GM19239 (cell line): ENCODE measurements at regions not wholly inside any gene's neighbourhood (a gene's known extent, or its start where the extent isn't known, plus 50 kb on each side); places are given as distances from the start of the nearest gene placed in this dataset.
"Not testable (repeated sequence)": the region's sequence is repeated elsewhere in the genome, so short reads cannot be mapped to it uniquely, and the experiment has no call there.

ENCODE experiments used
- DNase-seq: peaks from one replicate; pipeline ENCODE4 v3.0.0; 2011; ENCODE audit warnings: low spot score; ENCODE audit not compliant: insufficient read length
- FAIRE-seq: peaks from 2 replicates; lab custom pipeline; 2011; peaks lifted over from hg19 to GRCh38; lab: Jason Lieb, UNC

GRCh38 chr1:189977184-189977583 is 500.5 kb downstream of the BRINP3 start:
- DNase-seq = no peak
- no peak for FAIRE-seq

GRCh38 chr1:189983166-189983890 is 494.3 kb downstream of the BRINP3 start:
- no peak for FAIRE-seq
- no peak for DNase-seq

GRCh38 chr1:189986516-189986915 is 491.1 kb downstream of the BRINP3 start:
- FAIRE-seq (no peak), DNase-seq (no peak)

GRCh38 chr1:189987509-189987908 is 490.2 kb downstream of the BRINP3 start:
- DNase-seq (no peak), FAIRE-seq (no peak)

- FAIRE-seq = no peak
- no peak for DNase-seq
Measured at GRCh38 chr1:189992856-189993255, 484.8 kb downstream of the BRINP3 start.

- FAIRE-seq = no peak
- no peak for DNase-seq
Measured at GRCh38 chr1:190000365-190000872, 477.2 kb downstream of the BRINP3 start.

GRCh38 chr1:190001187-190001586 is 476.5 kb downstream of the BRINP3 start:
- DNase-seq (no peak), FAIRE-seq (no peak)

GRCh38 chr1:190003376-190003775 is 474.3 kb downstream of the BRINP3 start:
- DNase-seq (no peak), FAIRE-seq (no peak)

GRCh38 chr1:190011585-190011984 is 466.1 kb downstream of the BRINP3 start:
- no peak for FAIRE-seq

GRCh38 chr1:190019151-190019550 is 458.5 kb downstream of the BRINP3 start:
- FAIRE-seq, DNase-seq: not testable (repeated sequence)

More at GRCh38 chr1:190011585-190011984, 466.1 kb downstream of the BRINP3 start:
- no peak for DNase-seq

GRCh38 chr1:190019717-190020116 is 457.9 kb downstream of the BRINP3 start:
- FAIRE-seq = no peak

GRCh38 chr1:190022709-190023108 is 455.0 kb downstream of the BRINP3 start:
- DNase-seq (no peak), FAIRE-seq (no peak)

More at GRCh38 chr1:190019717-190020116, 457.9 kb downstream of the BRINP3 start:
- DNase-seq = no peak

GRCh38 chr1:190029441-190029840 is 448.2 kb downstream of the BRINP3 start:
- FAIRE-seq (no peak), DNase-seq (no peak)

GRCh38 chr1:190043655-190044054 is 434.0 kb downstream of the BRINP3 start:
- DNase-seq = no peak
- FAIRE-seq = no peak

- no peak for FAIRE-seq
Measured at GRCh38 chr1:190046231-190046630, 431.4 kb downstream of the BRINP3 start.

More at GRCh38 chr1:190046231-190046630, 431.4 kb downstream of the BRINP3 start:
- DNase-seq = no peak
